GM12878 (cell line): ENCODE measurements at regions not wholly inside any gene's neighbourhood (a gene's known extent, or its start where the extent isn't known, plus 50 kb on each side); places are given as distances from the start of the nearest gene placed in this dataset.
A peak's percentile ranks its signal among the peaks of the same experiment; 100 is the strongest.

Experiments
- ATAC-seq: fragments of 200-7000 bp; cut with Tn5 transposase; 3 replicates; pipeline ENCODE4 v1.9.1; 2020; ENCODE audit warnings: mild to moderate bottlenecking, moderate library complexity
- BruUV-seq: library from RNA; stranded (reverse); fragments of 400-500 nt; replicated peaks from 2 replicates; lab custom pipeline; 2021; lab: Mats Ljungman, UMichigan
- CTCF ChIA-PET: fragments of 300-600 bp; sonication (Branson Sonifier 250); formaldehyde crosslinking; extraction: SDS; loops from one replicate; lab custom pipeline; 2021; ENCODE audit warnings: inconsistent platforms; lab: Yijun Ruan, JAX
- POLR2A ChIA-PET: fragments of 350-600 bp; formaldehyde crosslinking; extraction: SDS; loops from one replicate; lab custom pipeline; 2021; ENCODE audit warnings: inconsistent platforms; lab: Charles Lee
- RAD21 ChIA-PET: fragments of 300-600 bp; sonication (Branson Sonifier 250); formaldehyde crosslinking; loops from one replicate; lab custom pipeline; 2023; ENCODE audit warnings: antibody characterized with exemption; ENCODE audit not compliant: unreplicated experiment; lab: Charles Lee
- SMC1A ChIA-PET: fragments of 300-600 bp; sonication (Branson Sonifier 250); formaldehyde crosslinking; loops from one replicate; lab custom pipeline; 2023; ENCODE audit not compliant: unreplicated experiment, uncharacterized antibody; lab: Charles Lee
- DNase-seq: peaks from one replicate; pipeline ENCODE4 v3.0.0-alpha.2; 2011; ENCODE audit warnings: low read depth, low spot score
- FAIRE-seq: peaks from 3 replicates; lab custom pipeline; 2011; peaks lifted over from hg19 to GRCh38; lab: Jason Lieb, UNC
- H2AFZ ChIP-seq: 2 replicates; pipeline ENCODE4 v1.6.0; 2011; ENCODE audit warnings: low read depth, low read length, control low read depth; ENCODE audit not compliant: control insufficient read depth
- H3K27ac ChIP-seq: 2 replicates; pipeline ENCODE4 v1.5.1; 2011; ENCODE audit warnings: control low read depth; ENCODE audit not compliant: control insufficient read depth, insufficient read depth
- H3K27me3 ChIP-seq, 2 experiments: replicated peaks in 1 of 2; 2 replicates each; pipeline versions ENCODE4 v1.6.0 to v1.6.1; 2011; ENCODE audit warnings: low read length in 1 of 2; ENCODE audit not compliant: control insufficient read depth in 2 of 2, insufficient read depth in 2 of 2
- H3K36me3 ChIP-seq, 2 experiments: 2 replicates each; pipeline ENCODE4 v1.5.1; 2011; ENCODE audit warnings: low read length in 1 of 2; ENCODE audit not compliant: control insufficient read depth in 2 of 2, insufficient read depth in 2 of 2
- H3K4me1 ChIP-seq: 2 replicates; pipeline ENCODE4 v1.6.1; 2011; ENCODE audit warnings: mild to moderate bottlenecking, low read length, moderate library complexity, mixed read lengths; ENCODE audit not compliant: control insufficient read depth, insufficient read depth
- H3K4me2 ChIP-seq: 2 replicates; pipeline ENCODE4 v1.6.0; 2011; ENCODE audit warnings: control low read depth; ENCODE audit not compliant: control insufficient read depth, insufficient read depth
- H3K4me3 ChIP-seq: fragments of 200-600 bp; sonication (generic); 2 replicates; pipeline ENCODE4 v1.5.1; 2016
- H3K79me2 ChIP-seq: 2 replicates; pipeline ENCODE4 v1.6.0; 2011; ENCODE audit warnings: low read length; ENCODE audit not compliant: control insufficient read depth, insufficient read depth
- H3K9ac ChIP-seq: 2 replicates; pipeline ENCODE4 v1.8.0; 2011; ENCODE audit warnings: low read length, control low read depth, mixed read lengths; ENCODE audit not compliant: control insufficient read depth, insufficient read depth
- H3K9me3 ChIP-seq: replicated peaks from 3 replicates; pipeline ENCODE4 v1.5.1; 2011; ENCODE audit warnings: mild to moderate bottlenecking, low read length; ENCODE audit not compliant: control insufficient read depth, insufficient read depth
- H4K20me1 ChIP-seq: 2 replicates; pipeline ENCODE4 v1.6.0; 2011; ENCODE audit not compliant: control insufficient read depth, insufficient read depth
- ESRRA ChIP-seq: IDR thresholded peaks from 2 replicates; pipeline ENCODE4 v1.6.1; 2012; ENCODE audit warnings: mild to moderate bottlenecking, low read length, improper control_type of control experiment
- JUNB ChIP-seq: IDR thresholded peaks from 2 replicates; pipeline ENCODE4 v1.6.1; 2016; ENCODE audit warnings: antibody characterized with exemption, mild to moderate bottlenecking
- MYB ChIP-seq: fragments of 150-350 bp; IDR thresholded peaks from 2 replicates; pipeline ENCODE4 v1.6.1; 2014; ENCODE audit warnings: mild to moderate bottlenecking, low read depth, low read length, borderline replicate concordance
- PAX5 ChIP-seq: IDR thresholded peaks from 2 replicates; pipeline ENCODE4 v1.6.1; 2011; ENCODE audit warnings: low read depth, low read length, borderline replicate concordance
- RAD51 ChIP-seq: fragments of 450-650 bp; IDR thresholded peaks from 2 replicates; pipeline ENCODE4 v1.6.1; 2016; ENCODE audit warnings: moderate library complexity, mild to moderate bottlenecking, inconsistent platforms
- SIN3A ChIP-seq: IDR thresholded peaks from 2 replicates; pipeline ENCODE4 v1.6.1; 2012; ENCODE audit warnings: low read depth, low read length, improper control_type of control experiment
- SIX5 ChIP-seq: IDR thresholded peaks from 2 replicates; pipeline ENCODE4 v1.6.1; 2011; ENCODE audit warnings: mild to moderate bottlenecking, low read depth, low read length, moderate library complexity; ENCODE audit not compliant: severe bottlenecking
- SMAD1 ChIP-seq: fragments of 450-650 bp; IDR thresholded peaks from 2 replicates; pipeline ENCODE4 v1.6.1; 2018; ENCODE audit warnings: mild to moderate bottlenecking, low read depth; ENCODE audit not compliant: partially characterized antibody
- YY1 ChIP-seq: IDR thresholded peaks from 2 replicates; pipeline ENCODE4 v1.6.1; 2011; ENCODE audit warnings: low read depth, mild to moderate bottlenecking, low read length
- WGBS: methylation state at CpG from one replicate; pipeline ENCODE4 v1.1.6; 2016; ENCODE audit warnings: low lambda C conversion rate; ENCODE audit not compliant: insufficient replicate concordance, insufficient coverage; ENCODE audit errors: missing lambda C conversion rate; 5-methylcytosine and 5-hydroxymethylcytosine counted together
- in situ Hi-C: fragments of 300-500 bp; cut with MboI; formaldehyde crosslinking; loops from 9 replicates; pipeline ENCODE4 v1.14.3; 2018; ENCODE audit warnings: mixed read lengths
- intact Hi-C: fragments of 100-400 bp; cut with micrococcal nuclease; formaldehyde crosslinking; loops from one replicate; pipeline ENCODE4 v1.14.2; 2022; ENCODE audit not compliant: unreplicated experiment
- TF ChIP-seq, protein P1 (sequence below): IDR thresholded peaks from 2 replicates; pipeline ENCODE4 v1.6.1; 2012; ENCODE audit warnings: low read depth, low read length, improper control_type of control experiment
- TF ChIP-seq, protein P2 (sequence below): fragments of 450-650 bp; IDR thresholded peaks from 2 replicates; pipeline ENCODE4 v1.6.1; 2017; ENCODE audit warnings: mild to moderate bottlenecking, moderate library complexity

DNA sequence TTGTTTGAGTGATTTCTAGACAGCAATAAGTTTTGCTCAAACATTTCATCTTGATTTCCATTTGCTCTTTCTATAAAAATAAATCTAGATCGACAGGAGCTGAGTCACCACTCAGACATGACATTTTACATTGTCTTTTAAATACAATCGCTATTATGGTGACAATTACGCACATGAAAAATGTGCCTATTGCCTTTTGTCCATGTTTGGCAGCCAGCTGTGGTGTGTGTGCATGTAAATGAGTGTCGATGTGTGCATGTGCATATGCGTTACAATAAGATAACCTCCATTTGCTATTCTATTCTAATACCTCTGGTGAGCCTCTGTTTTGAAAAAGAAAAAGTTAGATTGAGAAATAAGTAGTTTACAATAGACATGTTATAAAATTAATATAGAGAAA is 89.7 kb upstream of the GRM7 start (continued):
- no peak for TF ChIP-seq YY1
- no peak for TF ChIP-seq SIN3A
- no peak for TF ChIP-seq SIX5

DNA sequence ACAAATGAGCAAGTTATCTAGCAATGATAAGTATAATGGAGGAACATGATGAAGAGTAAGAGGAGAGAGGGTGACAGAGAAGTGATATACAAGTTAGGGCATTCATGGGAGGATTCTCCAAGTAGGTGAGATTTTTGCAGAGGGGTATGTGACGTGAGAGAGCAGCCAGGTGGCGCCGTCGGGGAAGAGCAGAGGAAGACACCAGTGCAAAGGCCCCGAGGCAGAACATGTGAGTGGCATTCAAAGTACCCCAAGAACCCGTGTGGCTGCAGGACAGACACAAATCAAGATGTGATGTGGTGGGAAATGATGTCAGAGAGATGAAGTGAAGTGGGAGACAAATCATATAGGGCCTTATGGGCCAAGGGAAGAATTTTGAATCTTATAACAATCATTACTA is 81.8 kb upstream of the GRM7 start:
- TF ChIP-seq ESRRA (no peak), JUNB (no peak), RAD51 (no peak), MYB (no peak), SIX5 (no peak), SMAD1 (no peak), PAX5 (no peak)
- TF ChIP-seq, protein P1, sequence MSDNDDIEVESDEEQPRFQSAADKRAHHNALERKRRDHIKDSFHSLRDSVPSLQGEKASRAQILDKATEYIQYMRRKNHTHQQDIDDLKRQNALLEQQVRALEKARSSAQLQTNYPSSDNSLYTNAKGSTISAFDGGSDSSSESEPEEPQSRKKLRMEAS: no peak
- TF ChIP-seq, protein P2, sequence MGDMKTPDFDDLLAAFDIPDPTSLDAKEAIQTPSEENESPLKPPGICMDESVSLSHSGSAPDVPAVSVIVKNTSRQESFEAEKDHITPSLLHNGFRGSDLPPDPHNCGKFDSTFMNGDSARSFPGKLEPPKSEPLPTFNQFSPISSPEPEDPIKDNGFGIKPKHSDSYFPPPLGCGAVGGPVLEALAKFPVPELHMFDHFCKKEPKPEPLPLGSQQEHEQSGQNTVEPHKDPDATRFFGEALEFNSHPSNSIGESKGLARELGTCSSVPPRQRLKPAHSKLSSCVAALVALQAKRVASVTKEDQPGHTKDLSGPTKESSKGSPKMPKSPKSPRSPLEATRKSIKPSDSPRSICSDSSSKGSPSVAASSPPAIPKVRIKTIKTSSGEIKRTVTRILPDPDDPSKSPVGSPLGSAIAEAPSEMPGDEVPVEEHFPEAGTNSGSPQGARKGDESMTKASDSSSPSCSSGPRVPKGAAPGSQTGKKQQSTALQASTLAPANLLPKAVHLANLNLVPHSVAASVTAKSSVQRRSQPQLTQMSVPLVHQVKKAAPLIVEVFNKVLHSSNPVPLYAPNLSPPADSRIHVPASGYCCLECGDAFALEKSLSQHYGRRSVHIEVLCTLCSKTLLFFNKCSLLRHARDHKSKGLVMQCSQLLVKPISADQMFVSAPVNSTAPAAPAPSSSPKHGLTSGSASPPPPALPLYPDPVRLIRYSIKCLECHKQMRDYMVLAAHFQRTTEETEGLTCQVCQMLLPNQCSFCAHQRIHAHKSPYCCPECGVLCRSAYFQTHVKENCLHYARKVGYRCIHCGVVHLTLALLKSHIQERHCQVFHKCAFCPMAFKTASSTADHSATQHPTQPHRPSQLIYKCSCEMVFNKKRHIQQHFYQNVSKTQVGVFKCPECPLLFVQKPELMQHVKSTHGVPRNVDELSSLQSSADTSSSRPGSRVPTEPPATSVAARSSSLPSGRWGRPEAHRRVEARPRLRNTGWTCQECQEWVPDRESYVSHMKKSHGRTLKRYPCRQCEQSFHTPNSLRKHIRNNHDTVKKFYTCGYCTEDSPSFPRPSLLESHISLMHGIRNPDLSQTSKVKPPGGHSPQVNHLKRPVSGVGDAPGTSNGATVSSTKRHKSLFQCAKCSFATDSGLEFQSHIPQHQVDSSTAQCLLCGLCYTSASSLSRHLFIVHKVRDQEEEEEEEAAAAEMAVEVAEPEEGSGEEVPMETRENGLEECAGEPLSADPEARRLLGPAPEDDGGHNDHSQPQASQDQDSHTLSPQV: no peak
- TF ChIP-seq, all 136 proteins: peak for 0
- Histone ChIP-seq H3K79me2 (no peaks in the 10 kb centered on the region), H3K27me3 (no peaks in the 10 kb centered on the region), H3K4me1 (no peaks in the 10 kb centered on the region), H4K20me1 (no peaks in the 10 kb centered on the region), H3K36me3 (no peaks in the 10 kb centered on the region), H3K9me3 (no peaks in the 10 kb centered on the region), H3K9ac (no peak overlapping the region), H3K4me2 (no peak overlapping the region), H2AFZ (no peak overlapping the region), H3K4me3 (no peak overlapping the region), H3K27ac (no peak overlapping the region)
- in situ Hi-C loops: no loop called here
- no TSS peak for BruUV-seq
- ATAC-seq: peak; percentile 34; the same call in 1 of the 3 replicates
- WGBS: 46% methylated on average over 6 of the region's 6 CpGs
- ChIA-PET POLR2A (no interaction called here), RAD21 (no interaction called here), CTCF (interaction anchor here (0.6 to 0.7 kb wide), 2 partner anchors 27 to 42 kb away, joined by 3 read pairs; no protein-coding TSS in a partner anchor), SMC1A (no interaction called here)
- no peak for FAIRE-seq
- intact Hi-C loops: no loop called here
- no peak for DNase-seq
